GM12875 (cell line): ENCODE measurements at regions not wholly inside any gene's neighbourhood (a gene's known extent, or its start where the extent isn't known, plus 50 kb on each side); places are given as distances from the start of the nearest gene placed in this dataset.
"Not testable (repeated sequence)": the region's sequence is repeated elsewhere in the genome, so short reads cannot be mapped to it uniquely, and the experiment has no call there.

ENCODE experiments used
- H3K4me3 ChIP-seq: one replicate; pipeline ENCODE4 v1.5.1; 2011; ENCODE audit warnings: low read depth, low read length, control low read depth
- TF ChIP-seq, protein P1 (sequence below): IDR thresholded peaks from 2 replicates; pipeline ENCODE4 v1.5.1; 2011; ENCODE audit warnings: low read depth, mild to moderate bottlenecking, control low read depth, inconsistent platforms, low read length, moderate library complexity, borderline replicate concordance; ENCODE audit not compliant: insufficient read depth

DNA sequence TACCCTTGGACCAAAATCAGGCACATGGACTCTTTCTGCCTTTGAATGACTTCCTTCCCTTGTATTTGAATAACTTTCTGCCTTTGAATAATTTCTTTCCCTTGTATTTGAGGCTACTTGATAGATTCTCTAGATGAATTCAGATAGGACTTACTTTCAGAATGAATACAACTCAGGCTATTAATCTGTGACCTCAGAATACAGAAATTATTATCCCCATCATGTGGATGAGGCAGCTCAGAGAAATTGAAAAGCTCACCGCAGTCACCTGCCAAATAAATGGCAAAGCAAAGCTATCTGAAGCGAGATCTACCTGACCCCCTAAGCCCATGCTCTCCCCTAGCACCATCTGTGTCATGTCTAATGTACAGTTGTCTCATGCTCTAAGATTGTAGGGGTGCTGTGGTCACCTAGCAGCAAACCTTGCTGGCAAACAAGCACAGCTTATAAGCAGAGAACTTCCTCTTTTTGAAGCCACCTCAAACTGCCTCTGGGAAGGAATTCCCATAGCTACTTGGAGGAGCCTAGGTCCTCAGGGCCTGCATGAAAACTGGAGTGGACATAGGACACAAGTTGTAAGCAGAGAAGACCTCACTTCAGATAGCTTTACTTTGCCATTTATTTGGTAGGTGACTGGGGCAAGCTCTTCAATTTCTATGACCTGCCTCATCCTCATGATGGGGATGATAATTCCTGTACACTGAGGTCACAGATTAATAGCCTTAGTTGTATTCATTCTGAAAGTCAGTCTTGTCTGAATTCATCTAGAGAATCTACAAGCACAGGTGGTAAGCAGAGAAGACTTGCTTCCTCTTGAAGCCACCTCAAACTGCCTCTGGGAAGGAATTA, 66.1 kb downstream of the FASLG start:
- no peak overlapping the region for H3K4me3 ChIP-seq

DNA sequence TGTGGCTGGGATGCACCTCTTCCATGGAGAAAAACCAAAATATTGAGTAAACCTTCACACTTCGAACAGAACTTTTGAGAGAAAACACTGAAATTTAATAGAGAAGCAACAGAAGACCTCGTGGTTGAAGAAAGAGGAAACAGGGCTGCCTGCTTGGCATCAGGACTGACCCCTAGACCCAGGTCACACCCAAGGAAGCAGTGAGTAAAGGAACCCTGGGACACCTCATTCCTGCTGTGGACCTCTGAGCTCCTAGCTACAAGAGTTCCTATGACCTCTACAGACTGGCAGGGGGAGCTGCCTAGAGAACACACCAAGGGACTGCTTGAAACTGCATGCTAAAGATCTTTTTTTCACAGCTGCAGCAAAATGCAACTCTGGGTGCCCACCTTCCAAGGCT, 67.8 kb downstream of the FASLG start:
- TF ChIP-seq, protein P1, sequence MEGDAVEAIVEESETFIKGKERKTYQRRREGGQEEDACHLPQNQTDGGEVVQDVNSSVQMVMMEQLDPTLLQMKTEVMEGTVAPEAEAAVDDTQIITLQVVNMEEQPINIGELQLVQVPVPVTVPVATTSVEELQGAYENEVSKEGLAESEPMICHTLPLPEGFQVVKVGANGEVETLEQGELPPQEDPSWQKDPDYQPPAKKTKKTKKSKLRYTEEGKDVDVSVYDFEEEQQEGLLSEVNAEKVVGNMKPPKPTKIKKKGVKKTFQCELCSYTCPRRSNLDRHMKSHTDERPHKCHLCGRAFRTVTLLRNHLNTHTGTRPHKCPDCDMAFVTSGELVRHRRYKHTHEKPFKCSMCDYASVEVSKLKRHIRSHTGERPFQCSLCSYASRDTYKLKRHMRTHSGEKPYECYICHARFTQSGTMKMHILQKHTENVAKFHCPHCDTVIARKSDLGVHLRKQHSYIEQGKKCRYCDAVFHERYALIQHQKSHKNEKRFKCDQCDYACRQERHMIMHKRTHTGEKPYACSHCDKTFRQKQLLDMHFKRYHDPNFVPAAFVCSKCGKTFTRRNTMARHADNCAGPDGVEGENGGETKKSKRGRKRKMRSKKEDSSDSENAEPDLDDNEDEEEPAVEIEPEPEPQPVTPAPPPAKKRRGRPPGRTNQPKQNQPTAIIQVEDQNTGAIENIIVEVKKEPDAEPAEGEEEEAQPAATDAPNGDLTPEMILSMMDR: no peak
- H3K4me3 ChIP-seq: no peak overlapping the region

More for the DNA sequence above, 66.1 kb downstream of the FASLG start:
- TF ChIP-seq, protein P1: no peak

GRCh38 chr1:172727275-172727857, 68.5 kb downstream of the FASLG start:
- H3K4me3 ChIP-seq: no peak overlapping the region
- TF ChIP-seq, protein P1: no peak

- TF ChIP-seq, protein P1: peak; percentile 91
- no peak overlapping the region for H3K4me3 ChIP-seq
These were observed 69.2 kb downstream of the FASLG start for GRCh38 chr1:172727956-172728603.

DNA sequence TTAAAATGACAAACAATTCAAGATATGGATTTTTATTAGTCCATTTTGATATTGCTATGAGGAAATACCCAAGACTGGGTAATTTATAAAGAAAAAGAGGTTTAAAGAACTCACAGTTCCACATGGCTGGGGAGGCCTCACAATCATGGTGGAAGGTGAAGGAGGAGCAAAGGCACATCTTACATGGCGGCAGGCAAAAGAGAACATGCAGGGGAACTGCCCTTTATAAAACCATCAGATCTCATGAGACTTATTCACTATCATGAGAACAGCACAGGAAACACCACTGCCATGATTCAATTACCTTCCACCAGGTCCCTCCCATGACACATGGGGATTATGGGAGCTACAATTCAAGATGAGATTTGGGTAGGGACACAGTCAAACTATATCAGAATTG, 69.8 kb downstream of the FASLG start:
- H3K4me3 ChIP-seq: not testable (repeated sequence)

- TF ChIP-seq, protein P1: no peak
- no peak overlapping the region for H3K4me3 ChIP-seq
These were observed 73.5 kb downstream of the FASLG start for GRCh38 chr1:172732427-172732826.

DNA sequence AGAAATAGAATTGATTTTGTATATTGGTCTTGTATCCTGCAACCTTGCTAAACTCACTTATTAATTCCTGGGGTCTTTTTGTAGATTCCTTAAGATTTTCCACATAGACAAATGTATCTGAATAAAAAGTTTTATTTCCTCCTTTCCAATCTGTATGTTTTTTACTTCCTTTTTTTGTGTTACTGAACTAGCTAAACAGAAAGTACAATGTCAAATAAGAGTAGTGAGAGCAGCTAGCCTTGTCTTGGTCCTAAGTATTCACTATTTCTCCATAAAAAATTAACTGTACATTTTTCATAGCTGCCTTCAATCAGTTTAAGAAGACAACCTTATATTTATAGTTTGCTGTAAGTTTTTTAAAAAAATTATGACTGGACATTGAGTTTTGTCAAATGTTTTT, 74.9 kb downstream of the FASLG start:
- TF ChIP-seq, protein P1: no peak
- no peak overlapping the region for H3K4me3 ChIP-seq
